SIG-M5 treated with dmso at 0.1 percent for 504 hours (cell line): ENCODE measurements at regions not wholly inside any gene's neighbourhood (a gene's known extent, or its start where the extent isn't known, plus 50 kb on each side); places are given as distances from the start of the nearest gene placed in this dataset.
A peak's percentile ranks its signal among the peaks of the same experiment; 100 is the strongest.
"Not testable (repeated sequence)": the region's sequence is repeated elsewhere in the genome, so short reads cannot be mapped to it uniquely, and the experiment has no call there.

Experiments used
- DNase-seq: peaks from one replicate; lab custom pipeline; 2025; ENCODE audit not compliant: unreplicated experiment; lab: John Stamatoyannopoulos, UW

DNA sequence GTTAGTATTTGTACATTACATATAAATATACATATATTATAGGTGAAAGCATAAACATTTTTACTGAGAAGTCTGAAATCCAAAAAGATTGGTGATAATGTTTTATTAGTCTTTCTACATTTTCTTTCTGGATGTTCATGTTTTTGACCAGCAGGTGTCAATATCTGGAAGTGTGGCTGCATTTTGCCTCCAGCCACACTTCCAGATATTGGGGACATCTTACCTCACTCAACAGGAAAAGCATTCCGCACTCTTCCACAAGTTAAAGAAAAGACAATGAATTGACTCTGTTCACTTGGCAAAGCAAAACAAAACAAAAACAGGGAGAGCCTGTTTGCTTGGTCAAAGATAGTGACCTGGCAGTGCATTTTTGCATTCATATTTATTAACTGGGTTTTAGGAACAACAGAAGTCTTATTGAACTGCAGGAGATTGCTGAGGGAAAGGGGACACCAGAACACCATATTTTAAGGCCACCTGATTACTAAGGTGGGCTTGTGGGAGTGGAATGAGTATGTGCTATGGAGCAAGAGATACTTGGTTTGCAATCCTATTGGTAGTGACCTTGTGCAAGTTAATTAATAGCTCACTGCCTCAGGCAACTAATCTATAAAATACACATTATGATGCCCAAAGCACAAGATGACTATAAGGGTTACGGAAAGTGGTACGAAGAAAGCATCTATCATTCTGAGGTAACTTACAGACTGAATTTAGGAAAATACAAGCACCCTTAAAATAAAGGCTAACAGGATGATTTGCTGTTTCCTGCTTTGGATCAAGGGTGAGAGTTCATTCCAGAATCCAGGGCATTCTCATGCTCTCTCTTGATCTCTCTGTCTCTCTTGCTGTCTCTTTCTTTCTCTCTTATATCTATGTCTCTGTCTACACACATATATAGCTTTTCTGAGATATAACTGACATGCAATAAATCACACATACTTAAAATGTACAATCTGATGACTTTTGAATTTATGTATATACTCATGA, 389.9 kb upstream of the EMCN start:
- peak; percentile 17 for DNase-seq

DNA sequence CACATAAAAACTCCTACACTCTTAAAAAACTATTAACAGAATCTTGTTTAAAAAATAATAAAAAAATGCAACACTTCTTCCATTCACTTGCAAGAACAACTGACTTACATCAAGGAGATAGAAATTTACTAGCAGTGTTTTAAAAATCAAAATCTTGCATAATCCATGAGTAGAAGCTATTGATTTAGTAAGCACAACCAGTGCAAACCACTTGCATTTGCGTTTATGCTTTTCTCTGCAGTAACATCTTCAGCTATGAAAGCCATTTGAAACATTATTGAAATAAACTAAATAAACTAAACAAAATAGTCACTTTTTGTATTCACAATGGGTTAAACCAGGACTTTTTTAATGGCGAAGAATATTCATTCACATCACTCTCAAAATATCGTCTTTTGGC, 389.2 kb upstream of the EMCN start:
- no peak for DNase-seq

DNA sequence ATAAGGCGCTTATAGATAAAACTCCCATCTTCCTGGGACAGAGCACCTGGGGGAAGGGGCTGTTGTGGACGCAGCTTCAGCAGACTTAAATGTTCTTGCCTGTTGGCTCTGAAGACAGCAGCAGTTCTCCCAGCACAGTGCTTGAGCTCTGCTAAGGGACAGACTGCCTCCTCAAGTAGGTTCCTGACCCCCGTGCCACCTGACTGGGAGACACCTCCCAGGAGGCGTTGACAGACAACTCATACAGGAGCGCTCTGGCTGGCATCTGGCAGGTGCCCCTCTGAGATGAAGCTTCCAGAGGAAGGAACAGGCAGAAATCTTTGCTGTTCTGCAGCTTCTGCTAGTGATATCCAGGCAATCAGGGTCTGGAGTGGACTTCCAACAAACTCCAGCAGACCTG, 383.1 kb upstream of the EMCN start:
- not testable (repeated sequence) for DNase-seq

DNA sequence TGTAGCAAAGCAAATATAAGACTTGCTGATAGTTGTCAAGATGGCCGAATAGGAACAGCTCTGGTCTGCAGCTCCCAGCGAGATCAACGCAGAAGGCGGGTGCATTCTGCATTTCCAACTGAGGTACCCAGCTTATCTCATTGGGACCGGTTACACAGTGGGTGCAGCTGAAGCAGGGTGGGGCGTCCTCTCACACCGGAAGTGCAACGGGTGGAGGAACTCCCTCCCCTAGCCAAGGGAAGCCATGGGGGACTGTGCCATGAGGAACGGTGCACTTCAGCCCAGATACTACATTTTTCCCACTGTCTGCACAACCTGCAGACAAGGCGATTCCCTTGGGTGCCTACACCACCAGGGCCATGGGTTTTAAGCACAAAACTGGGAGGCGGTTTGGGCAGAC, 382.3 kb upstream of the EMCN start:
- DNase-seq, result no peak

DNA sequence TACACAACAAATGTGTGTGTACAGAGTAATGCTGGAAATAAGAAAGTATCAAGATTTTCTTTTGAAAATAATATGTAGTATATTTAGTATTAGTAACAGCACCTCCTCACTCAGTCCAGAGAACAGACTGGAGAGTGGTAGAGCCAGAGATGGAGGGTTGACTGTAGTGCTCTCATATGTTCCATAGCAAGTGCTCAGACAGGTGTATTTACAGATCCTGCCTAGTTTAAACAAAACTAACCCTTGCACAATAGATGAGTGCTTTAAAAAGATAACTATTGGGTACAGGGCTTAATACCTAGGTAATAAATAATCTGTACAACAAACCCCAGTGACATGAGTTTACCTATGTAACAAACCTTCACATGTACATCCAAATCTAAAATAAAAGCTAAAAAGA, 381.0 kb upstream of the EMCN start:
- DNase-seq, result no peak

DNA sequence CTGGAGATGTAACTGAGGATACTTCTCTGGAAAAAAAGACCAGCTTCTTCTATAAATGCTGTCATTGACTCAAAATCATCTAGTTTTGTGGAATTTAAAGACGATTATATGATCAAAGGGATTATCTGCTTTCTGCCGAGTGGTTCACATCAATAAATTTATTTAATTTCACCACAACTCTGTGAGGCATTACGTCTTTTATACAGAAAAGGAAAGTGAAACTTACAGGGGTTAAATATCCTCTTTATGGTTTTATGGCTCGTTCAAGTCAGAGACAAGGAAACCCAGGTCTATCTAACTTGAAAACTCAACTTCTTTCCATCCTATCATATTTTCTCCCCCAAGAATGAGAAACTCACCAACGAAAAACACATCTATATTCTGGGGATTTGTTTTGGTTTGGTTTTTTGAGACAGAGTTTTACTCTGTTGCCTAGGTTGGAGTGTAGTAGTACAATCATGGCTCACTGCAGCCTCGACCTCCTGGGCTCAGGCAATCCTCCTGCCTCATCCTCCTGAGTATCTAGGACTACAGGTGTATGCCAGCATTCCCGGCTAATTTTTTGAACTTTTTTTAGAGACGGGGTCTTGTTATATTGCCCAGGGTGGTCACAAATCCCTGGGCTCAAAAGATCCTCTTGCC, 377.9 kb upstream of the EMCN start:
- peak; percentile 20 for DNase-seq

DNA sequence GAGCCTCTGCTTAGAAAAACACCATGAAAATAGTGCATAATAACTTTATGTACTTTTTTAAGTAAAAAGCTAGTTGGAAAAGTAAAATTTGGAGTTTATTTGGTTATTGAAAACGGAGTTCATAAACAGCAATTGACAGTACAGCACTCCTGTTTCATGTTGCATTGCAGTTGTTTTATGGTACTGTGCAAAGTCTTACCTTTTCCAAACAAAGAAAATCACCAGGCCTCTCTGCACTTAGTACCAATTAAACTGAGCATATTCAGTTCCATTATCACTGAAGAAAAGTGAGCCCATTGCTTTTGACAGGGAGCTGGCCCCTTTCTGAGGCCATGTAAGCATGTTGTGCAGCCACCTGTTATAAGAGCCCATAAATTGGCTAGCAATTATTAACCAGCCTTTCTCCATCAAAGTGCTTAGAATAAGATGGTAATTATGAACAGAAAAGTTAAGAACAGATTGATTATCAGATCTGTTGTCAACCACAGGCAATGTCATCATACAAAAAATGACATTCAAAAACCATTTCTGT, 376.6 kb upstream of the EMCN start:
- no peak for DNase-seq

DNA sequence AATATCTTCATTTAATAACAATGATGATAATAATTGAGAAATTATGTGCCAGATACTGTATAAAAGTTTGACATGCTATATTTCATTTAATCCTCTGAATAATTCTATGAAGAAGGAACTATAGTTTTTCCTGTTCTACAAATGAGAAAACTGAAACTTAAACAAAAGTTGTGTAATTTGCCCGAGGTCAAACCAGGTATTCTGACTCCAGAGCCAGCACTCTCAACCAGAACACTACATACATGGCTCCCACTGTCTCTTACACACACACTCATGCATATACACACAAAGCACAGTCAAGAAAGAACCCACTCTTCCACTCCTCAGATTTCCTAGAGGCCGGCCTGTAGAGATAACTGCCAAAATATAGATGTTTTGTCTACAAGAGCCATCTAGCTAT, 374.0 kb upstream of the EMCN start:
- DNase-seq, result no peak

DNA sequence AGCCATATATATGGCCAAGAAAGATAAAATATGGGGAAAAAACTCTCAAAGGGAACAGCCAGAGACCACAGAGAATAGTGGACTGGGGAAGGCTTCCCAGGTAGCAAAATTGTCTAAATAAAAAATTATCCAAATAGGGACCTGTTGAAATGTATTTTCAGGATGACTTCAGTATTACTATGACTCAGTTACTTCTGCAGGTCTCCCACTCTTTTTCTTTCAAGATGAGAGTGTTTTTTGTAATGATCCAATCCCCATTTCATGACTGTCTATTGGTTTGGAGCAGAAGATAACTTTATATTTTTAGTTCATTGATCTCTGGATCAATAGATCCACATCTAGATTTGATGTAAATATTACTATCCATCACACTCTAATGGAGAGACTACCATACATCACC, 372.1 kb upstream of the EMCN start:
- DNase-seq, result no peak

DNA sequence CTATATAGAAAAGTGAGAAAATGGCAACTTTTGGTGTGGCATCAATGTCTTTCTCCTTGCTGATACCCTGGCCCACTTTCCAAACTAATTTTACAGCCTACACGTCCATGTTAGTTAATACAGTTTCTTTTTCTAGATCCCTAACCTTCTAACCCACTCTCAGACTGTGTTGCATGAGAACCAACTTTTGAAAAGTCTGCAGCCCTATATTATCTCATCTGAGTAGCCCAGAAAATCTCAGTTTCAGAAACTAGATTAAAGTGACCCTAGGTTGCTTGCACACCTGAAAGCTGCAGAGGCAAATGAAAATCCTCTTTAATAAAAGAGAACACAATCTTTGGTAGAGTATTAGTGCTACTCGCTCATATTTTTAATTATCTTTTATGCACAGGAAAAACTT, 371.6 kb upstream of the EMCN start:
- no peak for DNase-seq

DNA sequence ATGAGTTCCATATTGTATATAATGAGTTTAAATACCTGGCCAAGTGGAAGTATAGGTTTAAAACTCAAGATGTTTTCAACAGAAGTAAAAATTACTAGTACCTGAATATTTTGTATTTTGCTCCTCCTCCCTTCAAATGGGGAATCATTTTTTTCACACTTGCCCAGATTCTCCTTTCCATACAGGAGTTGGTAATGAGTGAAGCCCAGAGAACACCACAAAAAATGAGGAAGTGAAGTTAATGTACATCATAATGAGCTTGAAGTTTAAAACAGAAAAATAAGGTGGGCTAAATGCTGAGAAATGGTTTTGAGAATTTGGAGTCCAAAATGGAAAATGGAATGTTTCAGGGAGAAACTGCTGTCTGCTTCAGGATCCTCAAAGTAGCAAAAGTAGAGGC, 364.8 kb upstream of the EMCN start:
- DNase-seq, result peak; percentile 7

DNA sequence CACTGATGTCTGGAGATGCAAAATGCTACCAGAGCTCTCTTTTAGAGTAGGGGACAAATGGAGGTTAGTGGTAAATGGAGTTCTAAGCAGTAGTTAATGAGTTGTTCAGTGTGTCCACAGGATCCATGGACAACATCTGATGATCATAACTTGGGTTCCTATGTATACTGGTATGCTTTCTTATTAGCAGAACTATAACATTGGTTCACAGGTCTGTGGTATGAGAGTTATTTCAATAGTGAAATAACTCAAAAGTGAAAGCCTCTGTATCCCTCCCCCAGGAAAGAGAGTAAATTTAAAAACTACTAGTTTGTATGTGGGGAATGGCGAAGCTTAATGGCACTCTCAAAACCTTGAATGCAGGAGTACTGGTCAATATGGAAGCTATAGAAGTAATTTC, 363.5 kb upstream of the EMCN start:
- DNase-seq, result no peak

DNA sequence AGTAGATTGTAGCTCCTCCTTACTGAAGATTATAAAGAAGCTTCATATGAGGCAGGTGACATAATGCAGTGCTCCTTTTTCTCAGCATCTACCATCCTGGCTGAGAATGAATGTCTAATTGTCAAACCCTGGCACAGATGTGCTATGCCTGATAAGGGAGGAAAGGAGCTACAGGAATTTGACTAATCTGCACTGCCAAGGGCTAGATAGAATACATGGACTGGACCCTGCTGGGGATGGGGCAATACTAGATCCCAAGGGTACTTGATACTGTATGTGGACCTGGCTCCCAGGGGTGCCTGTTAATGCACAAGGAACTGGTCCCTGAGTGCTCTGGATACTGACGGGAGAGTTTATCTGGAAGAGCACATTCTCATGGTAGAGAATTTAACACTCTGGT, 362.2 kb upstream of the EMCN start:
- DNase-seq, result no peak

DNA sequence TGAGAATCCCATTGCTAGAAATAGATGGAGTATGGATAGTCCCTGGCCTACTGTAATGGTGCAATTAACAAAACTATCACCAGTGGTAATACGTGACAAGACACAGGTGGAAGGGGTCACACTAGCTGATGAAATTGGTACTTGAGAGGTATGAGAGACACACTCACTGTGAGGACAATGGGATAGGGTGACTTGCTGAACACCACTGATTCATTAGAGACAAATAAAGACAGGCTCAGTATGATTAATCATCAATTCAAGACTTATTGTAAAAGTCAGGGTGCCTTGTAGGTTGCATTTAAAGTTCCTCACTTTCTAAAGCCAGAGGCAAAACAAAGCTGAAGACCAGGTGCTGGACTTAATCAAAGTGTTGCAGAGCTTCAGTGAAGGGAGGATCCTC, 361.6 kb upstream of the EMCN start:
- DNase-seq, result no peak

DNA sequence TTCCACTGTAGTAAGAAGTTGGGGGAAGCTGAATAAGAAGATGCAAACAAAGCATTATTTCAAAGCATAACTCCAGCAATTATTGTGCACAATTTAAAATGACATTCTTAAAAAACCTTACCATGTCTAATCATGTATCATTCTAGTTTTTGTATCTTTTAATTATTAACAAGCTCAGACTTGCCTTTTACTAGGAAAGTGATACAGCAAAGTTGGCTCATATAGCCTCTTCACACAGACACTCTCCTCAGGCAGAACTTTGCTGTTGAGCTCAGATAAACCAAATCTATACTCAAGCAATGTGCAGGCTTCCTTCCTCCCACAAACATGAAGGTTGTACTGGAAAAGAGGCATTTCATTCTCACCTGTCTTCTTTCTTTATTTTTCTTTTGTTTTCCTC, 358.7 kb upstream of the EMCN start:
- DNase-seq, result no peak

DNA sequence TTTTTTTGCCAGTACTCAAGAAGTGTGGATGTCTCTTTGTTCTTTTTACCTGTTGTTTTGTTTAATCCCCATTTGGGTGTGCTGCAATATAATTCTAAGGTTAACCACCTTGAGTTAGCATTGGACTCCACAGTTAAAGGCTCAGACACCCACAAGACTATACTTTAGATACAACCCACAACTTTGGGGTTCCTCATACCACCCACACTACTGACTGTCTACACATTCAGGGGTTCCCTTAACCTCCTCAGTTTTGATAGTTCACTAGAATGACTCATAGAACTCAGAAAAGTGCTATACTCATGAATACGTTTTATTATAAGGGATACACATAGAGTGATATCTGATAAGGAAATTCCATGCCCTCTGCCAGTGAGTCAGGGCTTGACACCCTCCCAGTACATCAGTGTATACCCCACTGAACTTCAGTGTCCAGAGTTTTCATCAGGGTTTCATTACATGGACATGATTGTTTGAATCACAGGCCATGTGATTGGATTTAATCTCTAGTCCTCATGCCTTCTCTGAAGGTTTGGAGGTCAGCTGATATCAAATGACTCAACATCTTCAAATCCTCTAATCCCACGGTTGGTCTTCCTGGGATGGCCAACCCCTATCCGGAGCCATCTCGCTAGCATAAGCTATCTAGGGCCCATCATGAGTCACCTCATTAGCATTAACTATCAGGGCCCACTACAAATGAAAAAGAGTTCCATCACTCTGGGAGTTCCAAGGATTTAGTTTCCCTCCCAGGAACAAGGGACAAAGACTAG, 357.7 kb upstream of the EMCN start:
- DNase-seq, result no peak

DNA sequence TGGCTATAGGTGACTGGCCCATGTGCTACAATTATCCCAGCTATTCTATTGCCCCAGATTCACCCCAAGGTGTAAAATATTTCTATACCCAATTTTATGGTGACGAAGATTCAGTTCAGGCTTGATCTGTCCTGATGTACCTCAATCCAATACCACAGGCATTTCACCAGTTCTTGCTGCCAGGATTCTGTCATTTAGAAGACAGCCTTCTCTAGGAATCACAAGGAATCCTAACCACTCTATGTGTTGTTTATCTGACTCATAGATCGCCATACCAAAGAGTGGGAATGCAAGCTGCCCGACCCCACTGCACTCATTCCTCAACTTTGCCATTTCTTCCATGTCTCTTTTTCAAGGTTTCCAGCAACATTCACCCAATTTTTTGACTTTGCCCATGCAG, 355.0 kb upstream of the EMCN start:
- no peak for DNase-seq

DNA sequence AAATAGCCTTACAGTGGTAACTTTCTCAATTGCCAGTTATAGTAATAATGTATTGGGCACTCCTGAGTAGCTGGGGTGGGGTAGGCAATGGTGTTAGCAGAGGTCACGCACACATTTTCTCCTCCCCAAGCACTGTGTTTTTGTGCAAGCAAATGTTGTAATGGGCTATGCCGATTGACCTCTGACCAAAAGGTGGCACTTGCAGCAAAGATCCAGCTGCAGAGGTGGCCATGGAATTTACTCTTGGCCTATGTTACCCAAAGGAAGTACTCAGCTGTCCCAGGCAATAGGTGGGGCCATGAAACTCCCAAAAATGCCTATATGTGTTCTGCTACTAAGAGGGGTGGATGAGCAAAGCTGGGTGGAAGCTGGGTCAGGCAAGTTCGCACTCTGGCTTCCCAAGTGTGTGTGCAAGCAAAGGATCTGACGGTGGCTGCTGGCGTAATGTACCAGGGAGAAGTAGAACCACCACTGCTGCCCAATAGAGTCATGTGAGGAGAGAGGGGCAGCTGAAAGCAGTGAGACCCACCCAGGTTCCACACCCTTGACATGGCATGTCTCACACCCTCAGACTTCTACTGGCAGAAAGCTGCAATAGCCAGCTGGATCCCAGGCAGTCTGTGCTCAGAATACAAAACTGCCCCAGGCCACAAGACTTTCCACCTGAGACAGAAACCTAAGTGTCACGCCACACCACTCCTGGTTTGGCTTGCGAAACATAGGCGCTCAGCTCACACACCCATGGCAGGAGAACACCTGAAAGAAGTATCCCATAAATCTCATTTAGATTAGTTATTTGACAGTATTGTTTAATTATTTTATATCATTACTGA, 353.3 kb upstream of the EMCN start:
- DNase-seq, result no peak

DNA sequence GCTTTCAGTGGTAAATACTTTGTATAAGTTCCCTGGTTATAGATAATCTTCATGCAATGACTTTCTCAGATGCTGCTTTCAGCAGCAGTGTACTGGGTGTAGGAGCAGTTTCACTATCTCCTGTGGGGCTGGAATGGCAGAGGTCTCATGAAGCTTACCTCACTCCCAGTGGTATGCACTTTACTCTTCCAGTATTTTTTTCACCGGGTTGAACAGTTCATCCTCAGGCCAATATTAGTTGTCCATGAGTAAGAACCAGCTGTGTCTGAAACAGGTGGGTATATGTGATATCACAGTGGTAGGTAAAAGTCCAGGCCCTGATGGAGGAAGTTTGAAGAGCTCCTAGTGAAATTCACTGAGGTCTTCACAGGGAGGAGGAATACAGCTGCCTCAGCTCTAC, 351.5 kb upstream of the EMCN start:
- no peak for DNase-seq

DNA sequence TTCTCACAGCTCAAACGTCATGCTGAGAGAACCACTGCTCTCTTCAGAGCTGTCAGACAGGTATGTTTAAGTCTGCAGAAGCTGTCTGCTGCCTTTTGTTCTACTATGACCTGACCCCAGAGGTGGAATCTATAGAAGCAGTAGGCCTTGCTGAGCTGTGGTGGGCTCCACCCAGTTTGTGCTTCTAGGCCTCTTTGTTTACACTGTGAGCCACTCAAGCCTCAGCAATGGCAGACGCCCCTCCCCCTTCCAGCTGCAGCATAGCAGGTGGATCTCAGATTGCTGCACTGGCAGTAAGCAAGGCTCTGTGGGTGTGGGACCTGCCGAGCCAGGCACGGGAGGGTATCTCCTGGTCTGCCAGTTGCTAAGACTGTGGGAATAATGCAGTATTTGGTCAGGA, 350.5 kb upstream of the EMCN start:
- DNase-seq, result peak; percentile 8

DNA sequence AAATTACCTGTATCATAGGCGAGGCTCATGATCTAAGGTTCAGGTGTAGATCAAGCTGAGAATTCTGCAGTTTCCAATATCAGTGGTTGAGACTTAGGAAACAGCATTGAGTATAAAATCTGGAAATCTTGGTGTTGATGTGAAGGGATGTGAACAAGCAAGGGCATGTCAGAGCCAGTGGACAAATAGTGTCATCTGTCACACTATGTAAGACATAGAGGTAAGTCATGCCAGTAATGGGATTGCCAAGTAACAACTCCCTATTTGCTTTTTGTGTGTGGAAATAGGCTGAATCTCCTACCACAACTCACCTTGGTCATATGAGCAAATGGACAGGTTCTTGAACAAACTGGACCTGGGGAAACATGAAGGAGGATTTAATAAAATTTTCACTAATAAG, 334.5 kb upstream of the EMCN start:
- no peak for DNase-seq
